CD14-positive monocyte (primary cell): ENCODE measurements at regions not wholly inside any gene's neighbourhood (a gene's known extent, or its start where the extent isn't known, plus 50 kb on each side); places are given as distances from the start of the nearest gene placed in this dataset.

Experiments
- DNase-seq, 3 donors: peaks; one replicate each; pipeline ENCODE4 v3.0.0-alpha.2; 2011 to 2022
- H2AFZ ChIP-seq: 2 replicates; pipeline ENCODE4 v1.6.0; 2012; ENCODE audit warnings: mild to moderate bottlenecking, low read depth, low read length, inconsistent platforms; ENCODE audit not compliant: insufficient read depth, poor library complexity, severe bottlenecking
- H3K27ac ChIP-seq, 2 donors: 1 replicate in 1 of 2; 2 replicates in 1 of 2; pipeline ENCODE4 v1.5.1; 2012 to 2013; ENCODE audit warnings: low read length in 2 of 2, control low read depth in 1 of 2, inconsistent platforms in 1 of 2, low read depth in 1 of 2, mild to moderate bottlenecking in 1 of 2
- H3K27me3 ChIP-seq, 2 donors: one replicate each; pipeline versions ENCODE4 v1.6.0 to v1.6.1; 2011 to 2013; ENCODE audit warnings: low read length in 2 of 2; ENCODE audit not compliant: control insufficient read depth in 2 of 2, insufficient read depth in 2 of 2
- H3K36me3 ChIP-seq, 2 donors: replicated peaks in 1 of 2; 1 replicate in 1 of 2; 2 replicates in 1 of 2; pipeline versions ENCODE4 v1.5.1 to v1.6.1; 2012 to 2013; ENCODE audit warnings: low read length in 2 of 2, control low read depth in 1 of 2, inconsistent platforms in 1 of 2, mild to moderate bottlenecking in 1 of 2; ENCODE audit not compliant: insufficient read depth in 2 of 2, control insufficient read depth in 1 of 2
- H3K4me1 ChIP-seq, 2 donors: 1 replicate in 1 of 2; 2 replicates in 1 of 2; pipeline versions ENCODE4 v1.5.1 to v1.6.1; 2012 to 2013; ENCODE audit warnings: low read length in 2 of 2, control low read depth in 1 of 2, inconsistent platforms in 1 of 2, mild to moderate bottlenecking in 1 of 2, moderate library complexity in 1 of 2; ENCODE audit not compliant: insufficient read depth in 2 of 2, control insufficient read depth in 1 of 2
- H3K4me2 ChIP-seq: replicated peaks from 2 replicates; pipeline ENCODE3; 2012; ENCODE audit warnings: low read length, moderate library complexity, mild to moderate bottlenecking; ENCODE audit not compliant: poor library complexity, severe bottlenecking; ENCODE audit errors: extremely low read depth
- H3K4me3 ChIP-seq, 3 experiments: fragments of 200-600 bp in 1 of 3; sonication (generic) in 1 of 3; replicated peaks in 1 of 3; 1 replicate in 2 of 3; 2 replicates in 1 of 3; pipeline ENCODE4 v1.5.1; 2011 to 2013; ENCODE audit warnings: low read length in 3 of 3, mild to moderate bottlenecking in 3 of 3, control low read depth in 2 of 3, low read depth in 2 of 3, inconsistent platforms in 1 of 3, moderate library complexity in 1 of 3
- H3K79me2 ChIP-seq: 2 replicates; pipeline ENCODE4 v1.6.0; 2012; ENCODE audit warnings: mild to moderate bottlenecking, control low read depth, inconsistent platforms, low read length, moderate library complexity; ENCODE audit not compliant: insufficient read depth
- H3K9ac ChIP-seq: 2 replicates; pipeline ENCODE4 v1.6.0; 2017; ENCODE audit warnings: low read length, mild to moderate bottlenecking; ENCODE audit not compliant: insufficient read depth, poor library complexity, severe bottlenecking
- H3K9me3 ChIP-seq, 2 donors: replicated peaks in 1 of 2; 1 replicate in 1 of 2; 2 replicates in 1 of 2; pipeline versions ENCODE4 v1.5.1 to v1.6.1; 2012 to 2013; ENCODE audit warnings: low read length in 2 of 2, control low read depth in 1 of 2; ENCODE audit not compliant: control insufficient read depth in 1 of 2, insufficient read depth in 1 of 2
- H4K20me1 ChIP-seq: 2 replicates; pipeline ENCODE4 v1.6.0; 2012; ENCODE audit warnings: mild to moderate bottlenecking, low read length, control low read depth, moderate library complexity; ENCODE audit not compliant: insufficient read depth
- H3K27ac Mint-ChIP-seq, 7 donors: one replicate each; pipeline ENCODE4 v1.8.0; 2020; ENCODE audit warnings: mild to moderate bottlenecking in 7 of 7, mixed read lengths in 7 of 7, moderate library complexity in 6 of 7, inconsistent platforms in 2 of 7
- H3K27me3 Mint-ChIP-seq, 3 donors: one replicate each; pipeline ENCODE4 v1.8.0; 2021 to 2022; ENCODE audit warnings: low read depth in 3 of 3, mild to moderate bottlenecking in 3 of 3, mixed read lengths in 3 of 3, moderate library complexity in 3 of 3, inconsistent platforms in 1 of 3
- H3K36me3 Mint-ChIP-seq, 2 donors: one replicate each; pipeline ENCODE4 v1.8.0; 2020; ENCODE audit warnings: mixed read lengths in 2 of 2, inconsistent platforms in 1 of 2, mild to moderate bottlenecking in 1 of 2
- H3K4me1 Mint-ChIP-seq: one replicate; pipeline ENCODE4 v1.8.0; 2020; ENCODE audit warnings: mild to moderate bottlenecking, mixed read lengths
- H3K4me3 Mint-ChIP-seq, 2 donors: one replicate each; pipeline ENCODE4 v1.8.0; 2020; ENCODE audit warnings: mild to moderate bottlenecking in 2 of 2, mixed read lengths in 2 of 2, moderate library complexity in 1 of 2
- H3K9me3 Mint-ChIP-seq, 7 donors: one replicate each; pipeline ENCODE4 v1.8.0; 2020 to 2022; ENCODE audit warnings: mixed read lengths in 7 of 7, mild to moderate bottlenecking in 6 of 7, moderate library complexity in 6 of 7, inconsistent platforms in 2 of 7
- WGBS: methylation state at CpG from one replicate; pipeline ENCODE4 v1.1.5; 2013; ENCODE audit warnings: missing lambda C conversion rate; ENCODE audit not compliant: insufficient coverage; 5-methylcytosine and 5-hydroxymethylcytosine counted together
- intact Hi-C, 2 donors: fragments of 100-400 bp; cut with micrococcal nuclease; formaldehyde crosslinking; loops; one replicate each; pipeline versions ENCODE4 v1.15.0 to v1.15.1; 2023
- TF ChIP-seq, protein P1 (sequence below): fragments of 200-600 bp; IDR thresholded peaks from one replicate; pipeline ENCODE4 v1.8.0; 2022; ENCODE audit warnings: antibody characterized with exemption, mild to moderate bottlenecking

DNA sequence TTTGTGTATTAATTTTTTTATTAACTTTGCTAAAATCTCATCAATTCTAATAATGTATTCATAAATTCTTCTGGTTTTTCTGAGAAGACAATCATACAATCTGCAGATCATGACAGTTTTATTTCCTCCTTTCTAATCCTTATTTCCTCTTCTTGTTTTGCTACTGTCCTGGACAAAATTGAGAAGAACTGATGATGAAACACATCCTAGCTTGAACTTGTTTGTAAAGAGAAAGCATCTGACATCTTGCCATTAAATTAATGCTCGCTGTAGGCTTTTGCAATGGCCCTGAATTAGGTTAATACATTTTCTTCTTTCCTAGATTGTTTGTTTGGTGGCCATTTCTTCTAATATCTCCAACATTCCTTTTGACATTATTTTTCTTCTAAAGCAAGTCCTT, 110.9 kb upstream of the TPM1 start:
- no peaks in the 10 kb centered on the region for H3K36me3 ChIP-seq
- no peaks in the 10 kb centered on the region for H3K27me3 ChIP-seq
- peak; percentile 49 to 69 (median 52) for DNase-seq
- H3K4me1 ChIP-seq: peaks cover 25 to 33% of the 10 kb centered on the region in 2 donors
- TF ChIP-seq, protein P1, sequence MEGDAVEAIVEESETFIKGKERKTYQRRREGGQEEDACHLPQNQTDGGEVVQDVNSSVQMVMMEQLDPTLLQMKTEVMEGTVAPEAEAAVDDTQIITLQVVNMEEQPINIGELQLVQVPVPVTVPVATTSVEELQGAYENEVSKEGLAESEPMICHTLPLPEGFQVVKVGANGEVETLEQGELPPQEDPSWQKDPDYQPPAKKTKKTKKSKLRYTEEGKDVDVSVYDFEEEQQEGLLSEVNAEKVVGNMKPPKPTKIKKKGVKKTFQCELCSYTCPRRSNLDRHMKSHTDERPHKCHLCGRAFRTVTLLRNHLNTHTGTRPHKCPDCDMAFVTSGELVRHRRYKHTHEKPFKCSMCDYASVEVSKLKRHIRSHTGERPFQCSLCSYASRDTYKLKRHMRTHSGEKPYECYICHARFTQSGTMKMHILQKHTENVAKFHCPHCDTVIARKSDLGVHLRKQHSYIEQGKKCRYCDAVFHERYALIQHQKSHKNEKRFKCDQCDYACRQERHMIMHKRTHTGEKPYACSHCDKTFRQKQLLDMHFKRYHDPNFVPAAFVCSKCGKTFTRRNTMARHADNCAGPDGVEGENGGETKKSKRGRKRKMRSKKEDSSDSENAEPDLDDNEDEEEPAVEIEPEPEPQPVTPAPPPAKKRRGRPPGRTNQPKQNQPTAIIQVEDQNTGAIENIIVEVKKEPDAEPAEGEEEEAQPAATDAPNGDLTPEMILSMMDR: no peak
- H3K27me3 Mint-ChIP-seq: peaks cover 4 to 10% (median 5%) of the 10 kb centered on the region in 3 donors
- H2AFZ ChIP-seq: no peak overlapping the region
- H3K9me3 Mint-ChIP-seq: peaks cover 0 to 2% (median 0%) of the 10 kb centered on the region in 7 donors
- no peaks in the 10 kb centered on the region for H3K9me3 ChIP-seq
- H3K4me1 Mint-ChIP-seq: peaks cover 35% of the 10 kb centered on the region
- H3K79me2 ChIP-seq: no peaks in the 10 kb centered on the region
- H3K36me3 Mint-ChIP-seq: no peaks in the 10 kb centered on the region
- peak overlapping the region in 1 of 3 experiments; percentile 8 for H3K4me3 ChIP-seq
- no peak overlapping the region for H3K4me3 Mint-ChIP-seq
- H3K27ac Mint-ChIP-seq: peak overlapping the region in 6 of 7 donors; percentile 10 to 81 (median 73)
- H3K27ac ChIP-seq: peak overlapping the region in 1 of 2 donors; percentile 64
- H3K4me2 ChIP-seq: peak overlapping the region; percentile 0
- H3K9ac ChIP-seq: no peak overlapping the region
- intact Hi-C loops: no loop called here
- WGBS: no CpG with 5 or more reads among the region's 1 CpG
- no peaks in the 10 kb centered on the region for H4K20me1 ChIP-seq

DNA sequence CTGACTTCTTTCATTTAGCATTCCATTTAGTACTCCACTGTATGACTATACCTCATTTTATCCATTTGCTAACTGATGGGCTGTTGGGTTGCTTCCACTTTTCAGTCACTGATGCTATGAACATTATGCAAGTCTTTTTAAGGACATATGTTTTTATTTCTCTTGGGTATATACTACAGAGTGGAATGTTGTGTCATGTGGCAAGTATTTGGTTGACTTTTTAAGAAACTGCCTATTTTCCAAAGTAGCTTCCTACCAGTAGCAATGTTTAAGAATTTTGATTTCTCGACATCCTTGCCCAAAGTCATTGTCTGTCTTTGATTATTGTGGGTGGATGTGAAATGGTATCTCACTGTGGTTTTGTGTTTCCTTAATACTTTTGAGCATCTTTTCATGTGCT, 110.1 kb upstream of the TPM1 start:
- Histone ChIP-seq H3K4me3 (no peak overlapping the region), H2AFZ (no peak overlapping the region), H3K36me3 (no peaks in the 10 kb centered on the region), H3K79me2 (no peaks in the 10 kb centered on the region), H3K4me2 (no peak overlapping the region), H3K9ac (no peak overlapping the region), H3K27me3 (no peaks in the 10 kb centered on the region), H3K27ac (peak overlapping the region; percentile 50 to 64), H4K20me1 (no peaks in the 10 kb centered on the region), H3K4me1 (peaks cover 25 to 33% of the 10 kb centered on the region in 2 donors), H3K9me3 (no peaks in the 10 kb centered on the region)
- Mint-ChIP-seq H3K27me3 (peaks cover 3 to 10% (median 4%) of the 10 kb centered on the region in 3 donors), H3K4me1 (peaks cover 35% of the 10 kb centered on the region), H3K9me3 (peaks cover 0 to 2% (median 0%) of the 10 kb centered on the region in 7 donors), H3K27ac (peak overlapping the region in 4 of 7 donors; percentile 72 to 81 (median 74)), H3K4me3 (no peak overlapping the region), H3K36me3 (no peaks in the 10 kb centered on the region)
- intact Hi-C loops: no loop called here
- TF ChIP-seq, protein P1: no peak
- WGBS: no CpG with 5 or more reads among the region's 1 CpG
- no peak for DNase-seq
